PC-9 (cell line): ENCODE measurements at regions not wholly inside any gene's neighbourhood (a gene's known extent, or its start where the extent isn't known, plus 50 kb on each side); places are given as distances from the start of the nearest gene placed in this dataset.

Experiments
- CTCF ChIP-seq: fragments of 200-600 bp; sonication (generic); conservative IDR thresholded peaks from 2 replicates; pipeline ENCODE4 v1.6.1; 2017; ENCODE audit warnings: mixed run types, antibody characterized with exemption, mild to moderate bottlenecking, moderate library complexity
- EZH2 ChIP-seq: fragments of 200-600 bp; sonication (generic); IDR thresholded peaks from 2 replicates; pipeline ENCODE4 v1.8.0; 2017; ENCODE audit warnings: antibody characterized with exemption, low read depth

GRCh38 chr3:191139736-191140135 lies 59.3 kb upstream of the OSTN start:
- TF ChIP-seq CTCF (no peak), EZH2 (no peak)
